ENCODE measurements at regions not wholly inside any gene's neighbourhood (a gene's known extent, or its start where the extent isn't known, plus 50 kb on each side); places are given as distances from the start of the nearest gene placed in this dataset.
"Not testable (repeated sequence)": the region's sequence is repeated elsewhere in the genome, so short reads cannot be mapped to it uniquely, and the experiment has no call there.

GRCh38 chr5:100691548-100691947 is 156.4 kb downstream of the FAM174A start:
- Histone ChIP-seq H3K4me3 (ENCODE audit: low read depth in 1 of 2, low read length in 2 of 2) (no peak overlapping the region), H3K9me3 (ENCODE audit: control insufficient read depth in 2 of 2, insufficient read depth in 1 of 2, low read depth in 1 of 2, low read length in 1 of 2) (no peaks in the 10 kb centered on the region), H3K27me3 (ENCODE audit: control insufficient read depth in 1 of 2, insufficient read depth in 2 of 2, low read length in 2 of 2) (no peaks in the 10 kb centered on the region), H3K27ac (ENCODE audit: low read depth in 2 of 2, low read length in 1 of 2) (no peak overlapping the region), H3K36me3 (ENCODE audit: control insufficient read depth in 2 of 2, insufficient read depth in 2 of 2, low read length in 1 of 2) (no peaks in the 10 kb centered on the region), H3K4me1 (ENCODE audit: control insufficient read depth in 2 of 2, insufficient read depth in 2 of 2, low read length in 1 of 2) (no peaks in the 10 kb centered on the region)
- WGBS, 2 donors, result 89 to 95% methylated on average over 1 of the region's 1 CpG

GRCh38 chr5:100693481-100693880 is 158.3 kb downstream of the FAM174A start:
- H3K27ac ChIP-seq (ENCODE audit: low read depth in 2 of 2, low read length in 1 of 2), result no peak overlapping the region
- H3K27me3 ChIP-seq (ENCODE audit: control insufficient read depth in 1 of 2, insufficient read depth in 2 of 2, low read length in 2 of 2), result no peaks in the 10 kb centered on the region
- H3K36me3 ChIP-seq (ENCODE audit: control insufficient read depth in 2 of 2, insufficient read depth in 2 of 2, low read length in 1 of 2), result no peaks in the 10 kb centered on the region
- H3K4me3 ChIP-seq (ENCODE audit: low read depth in 1 of 2, low read length in 2 of 2), result no peak overlapping the region
- 61 to 89% methylated on average over 1 of the region's 1 CpG for WGBS, 2 donors
- no peaks in the 10 kb centered on the region for H3K9me3 ChIP-seq (ENCODE audit: control insufficient read depth in 2 of 2, insufficient read depth in 1 of 2, low read depth in 1 of 2, low read length in 1 of 2)
- no peaks in the 10 kb centered on the region for H3K4me1 ChIP-seq (ENCODE audit: control insufficient read depth in 2 of 2, insufficient read depth in 2 of 2, low read length in 1 of 2)

- 53 to 63% methylated on average over 4 of the region's 4 CpGs for WGBS, 2 donors
- no peak overlapping the region for H3K27ac ChIP-seq (ENCODE audit: low read depth in 2 of 2, low read length in 1 of 2)
- H3K9me3 ChIP-seq (ENCODE audit: control insufficient read depth in 2 of 2, insufficient read depth in 1 of 2, low read depth in 1 of 2, low read length in 1 of 2), result no peaks in the 10 kb centered on the region
- H3K4me1 ChIP-seq (ENCODE audit: control insufficient read depth in 2 of 2, insufficient read depth in 2 of 2, low read length in 1 of 2), result no peaks in the 10 kb centered on the region
- no peaks in the 10 kb centered on the region for H3K36me3 ChIP-seq (ENCODE audit: control insufficient read depth in 2 of 2, insufficient read depth in 2 of 2, low read length in 1 of 2)
- no peaks in the 10 kb centered on the region for H3K27me3 ChIP-seq (ENCODE audit: control insufficient read depth in 1 of 2, insufficient read depth in 2 of 2, low read length in 2 of 2)
- no peak overlapping the region for H3K4me3 ChIP-seq (ENCODE audit: low read depth in 1 of 2, low read length in 2 of 2)
Observed at GRCh38 chr5:100694100-100694499, 158.9 kb downstream of the FAM174A start.

DNA sequence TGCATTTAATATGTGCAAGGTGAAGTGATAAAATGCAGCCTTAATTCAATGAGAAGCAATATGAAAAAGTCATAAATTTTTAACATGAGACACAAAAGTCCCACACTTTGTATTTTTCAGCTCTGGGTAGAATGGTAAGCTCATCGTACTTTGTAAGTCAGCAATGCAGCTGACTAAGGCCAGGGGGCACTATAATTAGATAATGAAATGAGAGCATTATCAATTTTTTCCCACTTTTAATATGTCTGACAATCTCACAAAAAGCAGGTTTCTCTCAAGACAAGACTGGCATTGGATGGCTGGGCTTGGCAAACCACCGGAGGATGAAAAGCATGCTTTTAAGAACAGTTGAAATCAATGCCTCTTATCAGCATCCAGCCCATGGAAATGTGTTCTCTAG is 162.8 kb downstream of the FAM174A start:
- WGBS, 2 donors, result 79 to 91% methylated on average over 2 of the region's 2 CpGs
- Histone ChIP-seq H3K4me1 (ENCODE audit: control insufficient read depth in 2 of 2, insufficient read depth in 2 of 2, low read length in 1 of 2) (no peaks in the 10 kb centered on the region), H3K9me3 (ENCODE audit: control insufficient read depth in 2 of 2, insufficient read depth in 1 of 2, low read depth in 1 of 2, low read length in 1 of 2) (no peaks in the 10 kb centered on the region), H3K36me3 (ENCODE audit: control insufficient read depth in 2 of 2, insufficient read depth in 2 of 2, low read length in 1 of 2) (no peaks in the 10 kb centered on the region), H3K4me3 (ENCODE audit: low read depth in 1 of 2, low read length in 2 of 2) (no peak overlapping the region), H3K27ac (ENCODE audit: low read depth in 2 of 2, low read length in 1 of 2) (no peak overlapping the region), H3K27me3 (ENCODE audit: control insufficient read depth in 1 of 2, insufficient read depth in 2 of 2, low read length in 2 of 2) (no peaks in the 10 kb centered on the region)

- H3K4me1 ChIP-seq (ENCODE audit: control insufficient read depth in 2 of 2, insufficient read depth in 2 of 2, low read length in 1 of 2), result no peaks in the 10 kb centered on the region
- H3K36me3 ChIP-seq (ENCODE audit: control insufficient read depth in 2 of 2, insufficient read depth in 2 of 2, low read length in 1 of 2), result no peaks in the 10 kb centered on the region
- no peaks in the 10 kb centered on the region for H3K9me3 ChIP-seq (ENCODE audit: control insufficient read depth in 2 of 2, insufficient read depth in 1 of 2, low read depth in 1 of 2, low read length in 1 of 2)
- no peak overlapping the region for H3K27ac ChIP-seq (ENCODE audit: low read depth in 2 of 2, low read length in 1 of 2)
- WGBS, 2 donors, result 42 to 62% methylated on average over 1 of the region's 1 CpG
- H3K27me3 ChIP-seq (ENCODE audit: control insufficient read depth in 1 of 2, insufficient read depth in 2 of 2, low read length in 2 of 2), result no peaks in the 10 kb centered on the region
- H3K4me3 ChIP-seq (ENCODE audit: low read depth in 1 of 2, low read length in 2 of 2), result no peak overlapping the region
Observed at GRCh38 chr5:100706776-100707175, 171.6 kb downstream of the FAM174A start.

DNA sequence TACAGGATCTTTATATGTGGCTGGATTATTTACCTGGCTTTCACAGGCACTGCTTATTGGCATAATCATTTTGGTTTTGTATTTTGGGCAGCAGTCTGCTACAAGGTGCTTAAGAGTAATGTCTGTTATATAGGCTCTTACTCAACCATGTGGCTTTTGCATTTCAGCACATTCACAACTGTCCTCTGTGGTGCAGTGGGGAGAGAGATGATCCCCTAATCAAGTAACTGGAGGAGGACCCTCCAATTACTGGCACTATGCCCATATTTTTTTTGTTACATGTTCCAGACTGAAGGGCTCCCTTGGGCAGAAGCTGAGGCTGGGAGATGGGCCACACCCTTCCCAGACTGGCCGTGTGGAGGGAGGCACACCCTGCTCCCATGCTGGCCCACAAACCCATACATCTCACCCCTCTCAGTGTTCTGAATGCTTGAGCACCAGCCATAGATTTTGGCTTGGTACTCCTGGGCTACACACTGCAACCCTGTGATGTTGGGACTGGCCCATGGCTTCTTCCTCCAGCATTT is 173.5 kb downstream of the FAM174A start:
- no peak overlapping the region for H3K4me3 ChIP-seq (ENCODE audit: low read depth in 1 of 2, low read length in 2 of 2)
- H3K27me3 ChIP-seq (ENCODE audit: control insufficient read depth in 1 of 2, insufficient read depth in 2 of 2, low read length in 2 of 2), result no peaks in the 10 kb centered on the region
- H3K4me1 ChIP-seq (ENCODE audit: control insufficient read depth in 2 of 2, insufficient read depth in 2 of 2, low read length in 1 of 2), result no peaks in the 10 kb centered on the region
- WGBS, 2 donors, result 40 to 53% methylated on average over 1 of the region's 1 CpG
- H3K36me3 ChIP-seq (ENCODE audit: control insufficient read depth in 2 of 2, insufficient read depth in 2 of 2, low read length in 1 of 2), result no peaks in the 10 kb centered on the region
- H3K27ac ChIP-seq (ENCODE audit: low read depth in 2 of 2, low read length in 1 of 2), result no peak overlapping the region
- H3K9me3 ChIP-seq (ENCODE audit: control insufficient read depth in 2 of 2, insufficient read depth in 1 of 2, low read depth in 1 of 2, low read length in 1 of 2), result no peaks in the 10 kb centered on the region

- Histone ChIP-seq H3K4me3 (ENCODE audit: low read depth in 1 of 2, low read length in 2 of 2) (no peak overlapping the region), H3K9me3 (ENCODE audit: control insufficient read depth in 2 of 2, insufficient read depth in 1 of 2, low read depth in 1 of 2, low read length in 1 of 2) (no peaks in the 10 kb centered on the region), H3K4me1 (ENCODE audit: control insufficient read depth in 2 of 2, insufficient read depth in 2 of 2, low read length in 1 of 2) (no peaks in the 10 kb centered on the region), H3K27me3 (ENCODE audit: control insufficient read depth in 1 of 2, insufficient read depth in 2 of 2, low read length in 2 of 2) (no peaks in the 10 kb centered on the region), H3K27ac (ENCODE audit: low read depth in 2 of 2, low read length in 1 of 2) (no peak overlapping the region), H3K36me3 (ENCODE audit: control insufficient read depth in 2 of 2, insufficient read depth in 2 of 2, low read length in 1 of 2) (no peaks in the 10 kb centered on the region)
- WGBS, 2 donors, result 50 to 52% methylated on average over 1 of the region's 1 CpG
Observed at GRCh38 chr5:100709771-100710170, 174.6 kb downstream of the FAM174A start.

DNA sequence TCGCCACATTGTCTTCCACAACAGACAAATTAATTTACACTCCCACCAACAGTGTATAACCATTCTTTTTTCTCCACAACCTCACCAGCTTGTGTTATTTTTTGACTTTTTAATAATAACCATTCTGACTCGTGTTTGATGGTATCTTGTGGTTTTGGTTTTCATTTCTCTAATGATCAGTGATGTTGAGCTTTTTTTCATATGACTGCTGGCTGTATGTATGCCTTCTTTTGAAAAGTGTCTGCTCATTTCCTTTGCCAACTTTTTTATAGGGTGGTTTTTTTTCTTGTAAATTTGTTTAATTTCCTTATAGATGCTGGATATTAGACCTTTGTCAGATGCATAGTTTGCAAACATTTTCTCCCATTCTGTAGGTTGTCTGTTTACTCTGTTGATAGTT is 179.6 kb downstream of the FAM174A start:
- not testable (repeated sequence) for H3K36me3 ChIP-seq (ENCODE audit: control insufficient read depth in 2 of 2, insufficient read depth in 2 of 2, low read length in 1 of 2); H3K4me3 ChIP-seq (ENCODE audit: low read depth in 1 of 2, low read length in 2 of 2); H3K4me1 ChIP-seq (ENCODE audit: control insufficient read depth in 2 of 2, insufficient read depth in 2 of 2, low read length in 1 of 2); H3K27ac ChIP-seq (ENCODE audit: low read depth in 2 of 2, low read length in 1 of 2); H3K27me3 ChIP-seq (ENCODE audit: control insufficient read depth in 1 of 2, insufficient read depth in 2 of 2, low read length in 2 of 2); H3K9me3 ChIP-seq (ENCODE audit: control insufficient read depth in 2 of 2, insufficient read depth in 1 of 2, low read depth in 1 of 2, low read length in 1 of 2)
- 64% methylated on average over 2 of the region's 2 CpGs for WGBS, 2 donors

DNA sequence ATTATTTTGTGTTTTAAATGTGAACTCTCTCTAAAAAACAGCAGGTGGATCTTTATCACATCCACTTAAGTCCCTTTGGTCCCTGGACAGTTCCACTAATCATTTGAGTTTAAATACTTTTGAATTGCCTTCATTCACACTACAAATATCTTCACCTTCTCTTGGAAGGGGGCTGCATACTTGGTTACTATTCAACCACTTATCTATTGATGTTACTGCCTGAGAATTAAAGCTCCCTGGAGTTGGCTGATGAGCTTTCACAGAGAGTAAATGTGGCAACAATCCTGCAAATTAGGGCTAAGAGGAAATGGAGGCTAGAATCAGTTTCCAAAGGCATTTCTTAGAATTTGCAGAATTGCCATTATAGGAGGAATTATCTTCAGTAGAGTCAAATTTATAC is 180.4 kb downstream of the ST8SIA4 start:
- Histone ChIP-seq H3K9me3 (ENCODE audit: control insufficient read depth in 2 of 2, insufficient read depth in 1 of 2, low read depth in 1 of 2, low read length in 1 of 2) (no peaks in the 10 kb centered on the region), H3K27ac (ENCODE audit: low read depth in 2 of 2, low read length in 1 of 2) (no peak overlapping the region), H3K4me3 (ENCODE audit: low read depth in 1 of 2, low read length in 2 of 2) (no peak overlapping the region), H3K27me3 (ENCODE audit: control insufficient read depth in 1 of 2, insufficient read depth in 2 of 2, low read length in 2 of 2) (no peaks in the 10 kb centered on the region), H3K36me3 (ENCODE audit: control insufficient read depth in 2 of 2, insufficient read depth in 2 of 2, low read length in 1 of 2) (no peaks in the 10 kb centered on the region), H3K4me1 (ENCODE audit: control insufficient read depth in 2 of 2, insufficient read depth in 2 of 2, low read length in 1 of 2) (no peaks in the 10 kb centered on the region)

- Histone ChIP-seq H3K9me3 (ENCODE audit: control insufficient read depth in 2 of 2, insufficient read depth in 1 of 2, low read depth in 1 of 2, low read length in 1 of 2) (no peaks in the 10 kb centered on the region), H3K4me1 (ENCODE audit: control insufficient read depth in 2 of 2, insufficient read depth in 2 of 2, low read length in 1 of 2) (no peaks in the 10 kb centered on the region), H3K27me3 (ENCODE audit: control insufficient read depth in 1 of 2, insufficient read depth in 2 of 2, low read length in 2 of 2) (no peaks in the 10 kb centered on the region), H3K36me3 (ENCODE audit: control insufficient read depth in 2 of 2, insufficient read depth in 2 of 2, low read length in 1 of 2) (no peaks in the 10 kb centered on the region), H3K27ac (ENCODE audit: low read depth in 2 of 2, low read length in 1 of 2) (no peak overlapping the region), H3K4me3 (ENCODE audit: low read depth in 1 of 2, low read length in 2 of 2) (no peak overlapping the region)
Observed at GRCh38 chr5:100723229-100723628, 179.9 kb downstream of the ST8SIA4 start.

Measured in esophagus (tissue), 2 donors.